K562 (cell line): ENCODE measurements at regions not wholly inside any gene's neighbourhood (a gene's known extent, or its start where the extent isn't known, plus 50 kb on each side); places are given as distances from the start of the nearest gene placed in this dataset.

Experiments
- EWSR1 ChIP-seq: fragments of 450-650 bp; IDR thresholded peaks from 2 replicates; pipeline ENCODE4 v1.6.1; 2018; ENCODE audit warnings: borderline replicate concordance, mild to moderate bottlenecking, low read depth, moderate library complexity; ENCODE audit not compliant: partially characterized antibody
- HOMEZ ChIP-seq: fragments of 250-450 bp; sonication (Bioruptor Pico); IDR thresholded peaks from 2 replicates; pipeline ENCODE4 v1.4.0; 2020; ENCODE audit warnings: mild to moderate bottlenecking, moderate library complexity
- NFE2L1 ChIP-seq: fragments of 450-650 bp; IDR thresholded peaks from 2 replicates; pipeline ENCODE4 v1.6.1; 2016; ENCODE audit warnings: missing genetic modification characterization, low read depth, mild to moderate bottlenecking, missing compliant biosample characterization, moderate library complexity, borderline replicate concordance
- NFRKB ChIP-seq: fragments of 450-650 bp; IDR thresholded peaks from 2 replicates; pipeline ENCODE4 v1.6.1; 2016; ENCODE audit warnings: low read depth
- RFX1 ChIP-seq: fragments of 450-650 bp; IDR thresholded peaks from 2 replicates; pipeline ENCODE4 v1.6.1; 2016; ENCODE audit warnings: mild to moderate bottlenecking, moderate library complexity
- TF ChIP-seq, protein P1 (sequence below), 3 experiments: IDR thresholded peaks in 2 of 3; conservative IDR thresholded peaks in 1 of 3; 2 replicates each; pipeline ENCODE4 v1.5.1; 2011 to 2012; ENCODE audit warnings: low read length in 3 of 3, mild to moderate bottlenecking in 3 of 3, control low read depth in 2 of 3, improper control_type of control experiment in 1 of 3, inconsistent platforms in 1 of 3, low read depth in 1 of 3, mixed read lengths in 1 of 3, moderate library complexity in 1 of 3; ENCODE audit not compliant: insufficient read depth in 2 of 3
- TF ChIP-seq, protein P2 (sequence below): conservative IDR thresholded peaks from 2 replicates; pipeline ENCODE4 v1.6.1; 2011; ENCODE audit warnings: low read depth, mild to moderate bottlenecking, low read length; ENCODE audit not compliant: control insufficient read depth

DNA sequence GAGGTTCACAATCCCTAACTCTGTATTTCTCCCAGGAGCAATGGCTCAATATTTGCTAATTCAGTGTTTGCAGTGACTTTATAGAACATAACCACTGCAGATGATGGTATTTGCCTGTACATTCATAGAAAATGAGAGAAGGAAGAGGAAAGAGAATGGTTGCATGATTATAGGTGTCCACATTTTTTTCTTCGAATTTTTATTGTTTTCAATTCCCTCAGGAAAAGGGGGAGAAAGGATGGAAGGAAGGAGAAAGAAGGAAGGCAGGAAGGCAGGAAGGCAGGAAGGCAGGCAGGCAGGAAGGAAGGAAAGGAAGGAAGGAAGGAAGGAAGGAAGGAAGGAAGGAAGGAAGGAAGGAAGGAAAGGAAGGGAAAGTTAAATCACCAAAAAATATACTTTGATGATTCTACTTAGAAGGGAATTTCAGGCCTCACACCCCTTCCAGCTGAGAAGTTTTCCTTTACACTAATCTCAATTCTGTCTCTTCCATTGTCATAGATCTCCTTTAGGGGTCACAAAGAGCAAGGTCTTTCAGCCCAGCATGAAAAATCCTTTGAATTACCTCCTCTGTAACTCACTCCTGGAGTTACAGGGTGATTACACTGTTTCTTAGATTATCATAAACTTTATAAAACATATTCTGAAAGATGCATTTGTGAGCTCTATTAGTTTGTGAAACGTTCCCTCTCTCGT lies 118.8 kb upstream of the INHBA start:
- TF ChIP-seq, protein P1, sequence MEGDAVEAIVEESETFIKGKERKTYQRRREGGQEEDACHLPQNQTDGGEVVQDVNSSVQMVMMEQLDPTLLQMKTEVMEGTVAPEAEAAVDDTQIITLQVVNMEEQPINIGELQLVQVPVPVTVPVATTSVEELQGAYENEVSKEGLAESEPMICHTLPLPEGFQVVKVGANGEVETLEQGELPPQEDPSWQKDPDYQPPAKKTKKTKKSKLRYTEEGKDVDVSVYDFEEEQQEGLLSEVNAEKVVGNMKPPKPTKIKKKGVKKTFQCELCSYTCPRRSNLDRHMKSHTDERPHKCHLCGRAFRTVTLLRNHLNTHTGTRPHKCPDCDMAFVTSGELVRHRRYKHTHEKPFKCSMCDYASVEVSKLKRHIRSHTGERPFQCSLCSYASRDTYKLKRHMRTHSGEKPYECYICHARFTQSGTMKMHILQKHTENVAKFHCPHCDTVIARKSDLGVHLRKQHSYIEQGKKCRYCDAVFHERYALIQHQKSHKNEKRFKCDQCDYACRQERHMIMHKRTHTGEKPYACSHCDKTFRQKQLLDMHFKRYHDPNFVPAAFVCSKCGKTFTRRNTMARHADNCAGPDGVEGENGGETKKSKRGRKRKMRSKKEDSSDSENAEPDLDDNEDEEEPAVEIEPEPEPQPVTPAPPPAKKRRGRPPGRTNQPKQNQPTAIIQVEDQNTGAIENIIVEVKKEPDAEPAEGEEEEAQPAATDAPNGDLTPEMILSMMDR (IDR thresholded peaks at IDR 0.05 in 2 of 3, conservative IDR thresholded peaks at IDR 0.05 in 1 of 3; ENCODE audit: insufficient read depth in 2 of 3, low read depth in 1 of 3, low read length in 3 of 3) = no peak
- TF ChIP-seq, protein P2, sequence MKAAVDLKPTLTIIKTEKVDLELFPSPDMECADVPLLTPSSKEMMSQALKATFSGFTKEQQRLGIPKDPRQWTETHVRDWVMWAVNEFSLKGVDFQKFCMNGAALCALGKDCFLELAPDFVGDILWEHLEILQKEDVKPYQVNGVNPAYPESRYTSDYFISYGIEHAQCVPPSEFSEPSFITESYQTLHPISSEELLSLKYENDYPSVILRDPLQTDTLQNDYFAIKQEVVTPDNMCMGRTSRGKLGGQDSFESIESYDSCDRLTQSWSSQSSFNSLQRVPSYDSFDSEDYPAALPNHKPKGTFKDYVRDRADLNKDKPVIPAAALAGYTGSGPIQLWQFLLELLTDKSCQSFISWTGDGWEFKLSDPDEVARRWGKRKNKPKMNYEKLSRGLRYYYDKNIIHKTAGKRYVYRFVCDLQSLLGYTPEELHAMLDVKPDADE = no peak
- no peak for TF ChIP-seq NFE2L1 (tag)
- TF ChIP-seq NFRKB = no peak
- TF ChIP-seq RFX1 = no peak
- TF ChIP-seq HOMEZ (CRISPR knock-in tag) = no peak
- no peak for TF ChIP-seq EWSR1
